ENCODE measurements at regions not wholly inside any gene's neighbourhood (a gene's known extent, or its start where the extent isn't known, plus 50 kb on each side); places are given as distances from the start of the nearest gene placed in this dataset.

DNA sequence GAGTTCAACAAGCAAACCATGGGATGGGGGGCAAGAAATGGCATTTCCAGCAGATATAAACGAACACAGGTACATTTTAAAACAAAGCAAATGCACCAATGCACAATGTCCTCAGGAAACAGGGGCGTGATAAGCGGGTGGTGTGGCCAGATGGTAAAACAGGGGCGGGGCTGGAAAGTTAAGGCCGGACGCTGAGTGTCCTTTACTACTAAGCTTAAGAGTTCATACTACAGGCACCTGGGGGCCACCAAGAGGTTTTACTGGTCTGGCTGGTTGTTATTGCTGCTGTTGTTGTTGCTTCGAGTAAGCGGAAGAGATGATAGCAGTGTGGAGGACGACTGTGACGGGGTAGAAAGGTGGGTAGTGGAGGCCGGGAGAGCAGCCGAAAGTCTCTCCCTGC lies 99.8 kb downstream of the ATPSCKMT start:
- Histone ChIP-seq H3K27ac (ENCODE audit: insufficient read depth, low read length) (no peak overlapping the region), H3K23ac (ENCODE audit: low read depth, low read length) (no peak overlapping the region), H2BK120ac (ENCODE audit: low read depth, low read length) (no peak overlapping the region), H3K36me3 (ENCODE audit: control insufficient read depth, insufficient read depth, low read length) (no peaks in the 10 kb centered on the region), H3K4ac (ENCODE audit: low read depth, low read length) (no peak overlapping the region), H2AK5ac (ENCODE audit: low read depth, low read length) (no peak overlapping the region), H2BK15ac (ENCODE audit: low read depth, low read length) (no peak overlapping the region), H3K9ac (ENCODE audit: low read depth, low read length) (no peak overlapping the region), H3K79me1 (ENCODE audit: low read depth in 1 of 2, low read length in 2 of 2) (no peaks in the 10 kb centered on the region), H3K14ac (replicated peaks; ENCODE audit: low read depth, low read length) (no peak overlapping the region), H2BK20ac (ENCODE audit: low read depth, low read length) (no peak overlapping the region), H2BK5ac (ENCODE audit: low read depth, low read length, poor library complexity, severe bottlenecking) (no peak overlapping the region), H3K9me1 (ENCODE audit: insufficient read depth, low read length) (no peaks in the 10 kb centered on the region), H4K20me1 (ENCODE audit: insufficient read depth, low read length) (no peaks in the 10 kb centered on the region), H3K9me3 (ENCODE audit: control insufficient read depth, insufficient read depth, low read length) (no peaks in the 10 kb centered on the region), H3K4me1 (ENCODE audit: control insufficient read depth, insufficient read depth, low read length) (no peaks in the 10 kb centered on the region), H3K27me3 (ENCODE audit: control insufficient read depth, insufficient read depth, low read length) (no peaks in the 10 kb centered on the region; the same call in 1 of the 2 replicates), H3K4me3 (ENCODE audit: insufficient read depth, low read depth, low read length) (no peak overlapping the region), H2AK9ac (replicated peaks; ENCODE audit: low read depth, low read length, poor library complexity) (no peak overlapping the region), H3K4me2 (ENCODE audit: low read depth, low read length) (no peak overlapping the region), H4K5ac (ENCODE audit: low read depth, low read length) (no peak overlapping the region), H2AFZ (replicated peaks; ENCODE audit: low read length, poor library complexity) (no peak overlapping the region), H4K8ac (ENCODE audit: low read depth in 2 of 2, low read length in 2 of 2) (no peak overlapping the region), H3K18ac (ENCODE audit: low read depth, low read length) (no peak overlapping the region), H3K56ac (ENCODE audit: extremely low read depth, insufficient read depth, low read length) (no peak overlapping the region), H4K91ac (ENCODE audit: insufficient read depth, low read depth, low read length) (no peak overlapping the region)
- CTCF ChIA-PET: no interaction called here
- DNase-seq (no peak), ATAC-seq (ENCODE audit: low read depth) (no peak)
- 100% methylated on average over 1 of the region's 12 CpGs; no CpG with 5 or more reads in 1 of the 2 experiments for WGBS, 2 experiments (ENCODE audit: extremely low coverage in 2 of 2, insufficient read length in 1 of 2)
- no peak for TF ChIP-seq BHLHE40 (IDR thresholded peaks at IDR 0.05; ENCODE audit: low read depth, low read length)
- no peak for TF ChIP-seq CEBPB (IDR thresholded peaks at IDR 0.05; ENCODE audit: low read depth, low read length)
- TF ChIP-seq MAZ (IDR thresholded peaks at IDR 0.05; ENCODE audit: borderline replicate concordance, low read depth, low read length): no peak
- no peak for TF ChIP-seq FOS (IDR thresholded peaks at IDR 0.05; ENCODE audit: low read depth, low read length)
- no peak for TF ChIP-seq POLR2A (IDR thresholded peaks at IDR 0.05; ENCODE audit: low read depth, low read length)
- no peak for TF ChIP-seq NFE2L2 (IDR thresholded peaks at IDR 0.05; ENCODE audit: low read depth, low read length)
- TF ChIP-seq, protein P1, sequence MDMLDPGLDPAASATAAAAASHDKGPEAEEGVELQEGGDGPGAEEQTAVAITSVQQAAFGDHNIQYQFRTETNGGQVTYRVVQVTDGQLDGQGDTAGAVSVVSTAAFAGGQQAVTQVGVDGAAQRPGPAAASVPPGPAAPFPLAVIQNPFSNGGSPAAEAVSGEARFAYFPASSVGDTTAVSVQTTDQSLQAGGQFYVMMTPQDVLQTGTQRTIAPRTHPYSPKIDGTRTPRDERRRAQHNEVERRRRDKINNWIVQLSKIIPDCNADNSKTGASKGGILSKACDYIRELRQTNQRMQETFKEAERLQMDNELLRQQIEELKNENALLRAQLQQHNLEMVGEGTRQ (IDR thresholded peaks at IDR 0.05; ENCODE audit: low read depth, low read length): no peak
- TF ChIP-seq RAD21 (IDR thresholded peaks at IDR 0.05; ENCODE audit: low read length): no peak
- no peak for TF ChIP-seq RCOR1 (IDR thresholded peaks at IDR 0.05; ENCODE audit: insufficient replicate concordance, low read length)
- TF ChIP-seq MXI1 (IDR thresholded peaks at IDR 0.05; ENCODE audit: borderline replicate concordance, low read depth, low read length): no peak
- TF ChIP-seq, protein P2, sequence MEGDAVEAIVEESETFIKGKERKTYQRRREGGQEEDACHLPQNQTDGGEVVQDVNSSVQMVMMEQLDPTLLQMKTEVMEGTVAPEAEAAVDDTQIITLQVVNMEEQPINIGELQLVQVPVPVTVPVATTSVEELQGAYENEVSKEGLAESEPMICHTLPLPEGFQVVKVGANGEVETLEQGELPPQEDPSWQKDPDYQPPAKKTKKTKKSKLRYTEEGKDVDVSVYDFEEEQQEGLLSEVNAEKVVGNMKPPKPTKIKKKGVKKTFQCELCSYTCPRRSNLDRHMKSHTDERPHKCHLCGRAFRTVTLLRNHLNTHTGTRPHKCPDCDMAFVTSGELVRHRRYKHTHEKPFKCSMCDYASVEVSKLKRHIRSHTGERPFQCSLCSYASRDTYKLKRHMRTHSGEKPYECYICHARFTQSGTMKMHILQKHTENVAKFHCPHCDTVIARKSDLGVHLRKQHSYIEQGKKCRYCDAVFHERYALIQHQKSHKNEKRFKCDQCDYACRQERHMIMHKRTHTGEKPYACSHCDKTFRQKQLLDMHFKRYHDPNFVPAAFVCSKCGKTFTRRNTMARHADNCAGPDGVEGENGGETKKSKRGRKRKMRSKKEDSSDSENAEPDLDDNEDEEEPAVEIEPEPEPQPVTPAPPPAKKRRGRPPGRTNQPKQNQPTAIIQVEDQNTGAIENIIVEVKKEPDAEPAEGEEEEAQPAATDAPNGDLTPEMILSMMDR (conservative IDR thresholded peaks at IDR 0.05; ENCODE audit: low read depth, low read length): no peak
- TF ChIP-seq, protein P3, sequence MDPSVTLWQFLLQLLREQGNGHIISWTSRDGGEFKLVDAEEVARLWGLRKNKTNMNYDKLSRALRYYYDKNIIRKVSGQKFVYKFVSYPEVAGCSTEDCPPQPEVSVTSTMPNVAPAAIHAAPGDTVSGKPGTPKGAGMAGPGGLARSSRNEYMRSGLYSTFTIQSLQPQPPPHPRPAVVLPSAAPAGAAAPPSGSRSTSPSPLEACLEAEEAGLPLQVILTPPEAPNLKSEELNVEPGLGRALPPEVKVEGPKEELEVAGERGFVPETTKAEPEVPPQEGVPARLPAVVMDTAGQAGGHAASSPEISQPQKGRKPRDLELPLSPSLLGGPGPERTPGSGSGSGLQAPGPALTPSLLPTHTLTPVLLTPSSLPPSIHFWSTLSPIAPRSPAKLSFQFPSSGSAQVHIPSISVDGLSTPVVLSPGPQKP (IDR thresholded peaks at IDR 0.05; ENCODE audit: borderline replicate concordance, low read depth, low read length): no peak
- no peak for TF ChIP-seq SMC3 (IDR thresholded peaks at IDR 0.05; ENCODE audit: low read depth, low read length)
- no peak for TF ChIP-seq RFX5 (IDR thresholded peaks at IDR 0.05; ENCODE audit: low read depth, low read length)
- dilution Hi-C loops (cut with HindIII; ENCODE audit: low sequenced_read_pairs, unreplicated experiment) (no loop called here), intact Hi-C loops (cut with micrococcal nuclease) (loop anchor here (10.0 kb wide), 1 partner anchor 935 kb away; no protein-coding TSS in a partner anchor), in situ Hi-C loops (cut with MboI; ENCODE audit: low sequenced_read_pairs) (no loop called here)
- BruUV-seq (replicated peaks): no TSS peak
- POLR2A ChIA-PET (ENCODE audit: unreplicated experiment): no interaction called here

All from IMR-90 (cell line).